Right lobe of liver (tissue), 4 donors: ENCODE measurements at regions not wholly inside any gene's neighbourhood (a gene's known extent, or its start where the extent isn't known, plus 50 kb on each side); places are given as distances from the start of the nearest gene placed in this dataset.

ENCODE experiments used
- CTCF ChIP-seq, 4 donors: fragments of 200-600 bp in 3 of 4; fragments of 450-650 bp in 1 of 4; IDR thresholded peaks; one replicate each; pipeline versions ENCODE4 v1.5.1 to v1.8.0; 2016 to 2022; ENCODE audit warnings: antibody characterized with exemption in 4 of 4, mild to moderate bottlenecking in 2 of 4
- POLR2A ChIP-seq: fragments of 450-650 bp; IDR thresholded peaks from one replicate; pipeline ENCODE4 v1.6.1; 2017; ENCODE audit warnings: antibody characterized with exemption, mild to moderate bottlenecking
- donor health status: DM: no; HTN: no; CAD: no.
- donor health status: DM: no; HTN: no; CAD: no.
- donor health status: DM: no; HTN: yes; CAD: no.

GRCh38 chr2:22697054-22697788, 687.8 kb upstream of the KLHL29 start:
- TF ChIP-seq CTCF (IDR thresholded peaks at IDR 0.05): no peak
- TF ChIP-seq POLR2A: no peak
